Panc1 (cell line): ENCODE measurements at regions not wholly inside any gene's neighbourhood (a gene's known extent, or its start where the extent isn't known, plus 50 kb on each side); places are given as distances from the start of the nearest gene placed in this dataset.

Experiments used
- CTCF ChIP-seq: fragments of 450-650 bp; IDR thresholded peaks from 2 replicates; pipeline ENCODE4 v1.5.1; 2017; ENCODE audit warnings: mild to moderate bottlenecking
- POLR2AphosphoS5 ChIP-seq: IDR thresholded peaks from 2 replicates; pipeline ENCODE4 v1.6.1; 2012; ENCODE audit warnings: mild to moderate bottlenecking, low read depth, low read length, moderate library complexity

GRCh38 chr12:128155571-128155970, 111.4 kb upstream of the TMEM132C start:
- TF ChIP-seq CTCF, result no peak
- TF ChIP-seq POLR2AphosphoS5, result no peak
